Stimulated activated CD4-positive, alpha-beta T cell treated with anti-CD3 and anti-CD28 coated beads, Interleukin-2, amount 100 ng/mL, for 4 hours (primary cell): ENCODE measurements at regions not wholly inside any gene's neighbourhood (a gene's known extent, or its start where the extent isn't known, plus 50 kb on each side); places are given as distances from the start of the nearest gene placed in this dataset.

Experiments
- DNase-seq: peaks from one replicate; pipeline ENCODE4 v3.0.0-alpha.2; 2020; ENCODE audit warnings: low read depth

DNA sequence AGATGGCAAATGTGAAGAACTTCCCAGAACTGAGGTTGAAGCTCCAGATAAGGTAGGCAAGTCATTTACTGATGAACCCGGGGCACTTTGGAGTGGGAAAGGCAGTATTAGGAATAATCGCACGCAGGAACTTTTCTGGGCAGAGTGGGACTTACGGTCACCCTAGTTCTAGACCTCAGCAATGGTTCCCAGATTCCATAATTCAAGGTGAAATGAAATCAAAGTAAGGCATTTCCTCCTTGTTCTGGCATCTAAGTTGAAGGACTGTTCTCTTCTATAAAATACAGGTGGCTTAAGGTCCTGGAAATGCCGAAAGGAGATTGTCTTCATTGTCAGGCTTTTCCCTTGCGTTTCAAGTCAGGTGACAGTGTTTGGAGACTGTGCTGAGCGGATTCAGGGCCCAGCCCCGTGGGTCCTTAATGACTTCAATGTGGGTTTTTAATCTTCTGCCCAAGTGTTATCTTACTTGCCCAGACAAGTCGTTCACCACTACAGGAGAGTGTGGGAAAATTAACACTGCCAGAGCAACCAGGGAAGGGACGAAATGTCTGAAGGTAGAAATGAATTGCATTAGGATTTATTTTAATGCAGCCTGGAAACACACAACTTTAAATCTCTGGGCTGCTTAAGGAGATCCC, 52.1 kb upstream of the STOX2 start:
- no peak for DNase-seq

GRCh38 chr4:183853548-183853940, 51.6 kb upstream of the STOX2 start:
- DNase-seq = no peak
